ENCODE measurements at regions not wholly inside any gene's neighbourhood (a gene's known extent, or its start where the extent isn't known, plus 50 kb on each side); places are given as distances from the start of the nearest gene placed in this dataset.

GRCh38 chr10:111319866-111320265, 243.0 kb downstream of the ADRA2A start (continued):
- no peak for TF ChIP-seq BCL11A (IDR thresholded peaks at IDR 0.05; ENCODE audit: low read depth in 2 of 2, low read length in 2 of 2)
- TF ChIP-seq CHD7 (IDR thresholded peaks at IDR 0.05; ENCODE audit: insufficient replicate concordance, low read length) = no peak
- no peak for TF ChIP-seq MAX (IDR thresholded peaks at IDR 0.05)

Measured in H1 (cell line).